PC-3 (cell line): ENCODE measurements at regions not wholly inside any gene's neighbourhood (a gene's known extent, or its start where the extent isn't known, plus 50 kb on each side); places are given as distances from the start of the nearest gene placed in this dataset.

Source experiments
- ATAC-seq: fragments of 200-7000 bp; cut with Tn5 transposase; 2 replicates; pipeline ENCODE4 v1.9.1; 2020; ENCODE audit warnings: mild to moderate bottlenecking, moderate library complexity
- BruUV-seq: library from RNA; stranded (reverse); fragments of 400-500 nt; replicated peaks from 2 replicates; lab custom pipeline; 2021; lab: Mats Ljungman, UMichigan
- CTCF ChIA-PET: fragments of 300-600 bp; sonication (Branson Sonifier 250); formaldehyde crosslinking; loops from one replicate; lab custom pipeline; 2022; ENCODE audit warnings: antibody characterized with exemption; lab: Charles Lee
- POLR2A ChIA-PET: fragments of 300-600 bp; sonication (Branson Sonifier 250); formaldehyde crosslinking; loops from one replicate; lab custom pipeline; 2022; ENCODE audit warnings: antibody characterized with exemption; ENCODE audit not compliant: unreplicated experiment; lab: Charles Lee
- DNase-seq: peaks from one replicate; pipeline ENCODE4 v3.0.0-alpha.2; 2015
- H2AFZ ChIP-seq: fragments of 300-600 bp; sonication (generic); 2 replicates; pipeline ENCODE4 v1.6.0; 2016; ENCODE audit warnings: antibody characterized with exemption, low read length
- H3F3A ChIP-seq: fragments of 300-600 bp; sonication (generic); one replicate; pipeline ENCODE4 v1.6.0; 2017; ENCODE audit warnings: antibody characterized with exemption, low read length, control low read depth, mild to moderate bottlenecking; ENCODE audit not compliant: unreplicated experiment
- H3K27ac ChIP-seq: fragments of 300-600 bp; sonication (generic); 2 replicates; pipeline ENCODE4 v1.5.1; 2016; ENCODE audit warnings: mild to moderate bottlenecking, low read length
- H3K27me3 ChIP-seq: fragments of 300-600 bp; sonication (generic); 2 replicates; pipeline ENCODE4 v1.6.1; 2016; ENCODE audit warnings: low read length, mixed read lengths
- H3K36me3 ChIP-seq: fragments of 300-600 bp; sonication (generic); 2 replicates; pipeline ENCODE4 v1.6.1; 2016; ENCODE audit warnings: low read depth, mixed run types, low read length, mixed read lengths
- H3K4me1 ChIP-seq: fragments of 300-600 bp; sonication (generic); 2 replicates; pipeline ENCODE4 v1.5.1; 2016; ENCODE audit warnings: low read length; ENCODE audit not compliant: insufficient read depth
- H3K4me2 ChIP-seq: fragments of 300-600 bp; sonication (generic); 2 replicates; pipeline ENCODE4 v1.6.0; 2016; ENCODE audit warnings: low read length
- H3K4me3 ChIP-seq: fragments of 300-600 bp; sonication (generic); 2 replicates; pipeline ENCODE4 v1.5.1; 2016; ENCODE audit warnings: mild to moderate bottlenecking, low read length, mixed read lengths
- H3K79me2 ChIP-seq: fragments of 300-600 bp; sonication (generic); 2 replicates; pipeline ENCODE4 v1.6.1; 2017; ENCODE audit warnings: low read length, mixed read lengths
- H3K9ac ChIP-seq: fragments of 300-600 bp; sonication (generic); 2 replicates; pipeline ENCODE4 v1.6.0; 2016; ENCODE audit warnings: mild to moderate bottlenecking, low read length
- H3K9me2 ChIP-seq: fragments of 300-600 bp; sonication (generic); replicated peaks from 2 replicates; pipeline ENCODE4 v1.6.1; 2016; ENCODE audit warnings: mixed run types, low read length, mixed read lengths
- H3K9me3 ChIP-seq: fragments of 300-600 bp; sonication (generic); 2 replicates; pipeline ENCODE4 v1.6.1; 2016; ENCODE audit warnings: low read length, mixed read lengths
- H4K20me1 ChIP-seq: fragments of 300-600 bp; sonication (generic); 2 replicates; pipeline ENCODE4 v1.6.1; 2016; ENCODE audit warnings: low read length, mixed read lengths
- EZH2 ChIP-seq: fragments of 300-600 bp; sonication (generic); IDR thresholded peaks from one replicate; pipeline ENCODE4 v1.6.1; 2017; ENCODE audit warnings: antibody characterized with exemption, mild to moderate bottlenecking, low read length; ENCODE audit not compliant: unreplicated experiment
- EZH2phosphoT487 ChIP-seq: fragments of 300-600 bp; sonication (generic); IDR thresholded peaks from 2 replicates; pipeline ENCODE4 v1.6.1; 2018; ENCODE audit warnings: mild to moderate bottlenecking, antibody characterized with exemption, low read length, borderline replicate concordance
- intact Hi-C: fragments of 100-400 bp; cut with micrococcal nuclease; formaldehyde crosslinking; loops from 2 replicates; pipeline ENCODE4 v1.9.0; 2023
- TF ChIP-seq, protein P1 (sequence below): fragments of 300-600 bp; sonication (generic); conservative IDR thresholded peaks from 2 replicates; pipeline ENCODE4 v1.5.1; 2017; ENCODE audit warnings: antibody characterized with exemption, low read depth, mild to moderate bottlenecking, low read length

DNA sequence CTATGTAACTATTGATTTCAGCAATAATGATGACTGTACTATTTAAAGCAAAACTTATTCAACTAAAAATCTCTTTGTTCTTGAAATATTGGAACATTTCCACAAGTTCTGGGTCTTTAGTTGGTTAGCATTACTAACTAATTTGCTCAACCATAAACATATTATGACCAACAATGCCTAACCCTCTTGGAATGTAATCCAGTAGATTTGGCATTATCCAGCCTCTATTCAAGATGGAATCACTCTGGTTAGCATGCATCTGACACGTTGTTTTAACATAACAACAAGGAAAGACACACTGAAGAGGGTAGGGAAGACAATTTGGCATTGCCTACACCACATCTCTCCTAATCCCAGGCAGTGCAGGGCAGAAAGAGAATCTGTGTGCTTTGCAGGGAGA, 941.3 kb upstream of the PCDH20 start:
- peak; percentile 11; the same call in 1 of the 2 replicates for ATAC-seq
- Histone ChIP-seq H2AFZ (no peak overlapping the region), H3K9ac (no peak overlapping the region), H4K20me1 (no peaks in the 10 kb centered on the region), H3K4me1 (no peaks in the 10 kb centered on the region), H3K27me3 (no peaks in the 10 kb centered on the region), H3F3A (no peaks in the 10 kb centered on the region), H3K9me3 (no peaks in the 10 kb centered on the region), H3K27ac (no peak overlapping the region), H3K36me3 (no peaks in the 10 kb centered on the region), H3K79me2 (no peaks in the 10 kb centered on the region), H3K9me2 (no peaks in the 10 kb centered on the region), H3K4me2 (no peak overlapping the region), H3K4me3 (no peak overlapping the region)
- no peak for DNase-seq
- intact Hi-C loops = no loop called here
- ChIA-PET CTCF (interaction anchor here (0.5 kb wide), 1 partner anchor 64 kb away, joined by 3 read pairs; no protein-coding TSS in a partner anchor), POLR2A (no interaction called here)
- no TSS peak for BruUV-seq
- no peak for TF ChIP-seq EZH2phosphoT487
- no peak for TF ChIP-seq EZH2
- TF ChIP-seq, protein P1, sequence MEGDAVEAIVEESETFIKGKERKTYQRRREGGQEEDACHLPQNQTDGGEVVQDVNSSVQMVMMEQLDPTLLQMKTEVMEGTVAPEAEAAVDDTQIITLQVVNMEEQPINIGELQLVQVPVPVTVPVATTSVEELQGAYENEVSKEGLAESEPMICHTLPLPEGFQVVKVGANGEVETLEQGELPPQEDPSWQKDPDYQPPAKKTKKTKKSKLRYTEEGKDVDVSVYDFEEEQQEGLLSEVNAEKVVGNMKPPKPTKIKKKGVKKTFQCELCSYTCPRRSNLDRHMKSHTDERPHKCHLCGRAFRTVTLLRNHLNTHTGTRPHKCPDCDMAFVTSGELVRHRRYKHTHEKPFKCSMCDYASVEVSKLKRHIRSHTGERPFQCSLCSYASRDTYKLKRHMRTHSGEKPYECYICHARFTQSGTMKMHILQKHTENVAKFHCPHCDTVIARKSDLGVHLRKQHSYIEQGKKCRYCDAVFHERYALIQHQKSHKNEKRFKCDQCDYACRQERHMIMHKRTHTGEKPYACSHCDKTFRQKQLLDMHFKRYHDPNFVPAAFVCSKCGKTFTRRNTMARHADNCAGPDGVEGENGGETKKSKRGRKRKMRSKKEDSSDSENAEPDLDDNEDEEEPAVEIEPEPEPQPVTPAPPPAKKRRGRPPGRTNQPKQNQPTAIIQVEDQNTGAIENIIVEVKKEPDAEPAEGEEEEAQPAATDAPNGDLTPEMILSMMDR = no peak

DNA sequence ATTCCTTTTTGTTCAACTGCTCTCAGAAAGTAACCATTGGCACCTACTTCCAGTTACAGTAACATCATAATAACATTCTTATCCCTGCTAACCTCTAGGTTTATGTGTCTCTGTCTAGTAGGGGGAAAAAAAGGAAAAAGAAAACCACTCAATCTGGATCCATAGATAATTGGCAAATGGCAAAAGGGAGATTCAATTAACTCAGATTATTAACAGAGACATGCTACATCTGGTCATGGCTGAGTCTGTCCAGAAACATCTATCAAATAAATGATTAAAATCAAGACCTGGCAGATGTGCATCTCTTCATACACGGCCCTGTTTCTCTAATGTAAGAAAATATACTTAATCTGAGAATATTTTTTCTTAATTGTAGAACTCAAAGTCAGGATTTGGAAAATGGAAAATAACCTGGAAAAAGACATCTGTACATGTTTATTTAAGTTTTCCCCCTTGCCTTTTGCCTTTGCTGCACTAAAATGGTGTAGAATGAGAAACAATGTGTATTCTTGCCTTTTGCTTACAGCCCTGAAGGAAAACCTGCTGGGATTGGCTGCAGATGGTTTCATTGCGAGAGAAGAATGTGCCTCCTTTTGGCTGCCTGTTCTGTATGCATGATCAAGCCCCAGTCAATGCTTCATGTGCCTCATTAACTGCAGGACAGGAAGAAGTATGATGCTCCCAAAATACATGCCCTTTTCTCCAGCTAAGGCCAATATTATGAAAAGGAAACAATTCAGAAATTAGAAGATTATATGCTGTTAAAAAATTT, 921.6 kb upstream of the PCDH20 start:
- BruUV-seq = no TSS peak
- H3K9ac ChIP-seq = no peak overlapping the region
- POLR2A ChIA-PET = no interaction called here
- no peaks in the 10 kb centered on the region for H3K9me2 ChIP-seq
- no peaks in the 10 kb centered on the region for H3K79me2 ChIP-seq
- H3K9me3 ChIP-seq = no peaks in the 10 kb centered on the region
- no peak overlapping the region for H3K27ac ChIP-seq
- no peak for ATAC-seq
- H3K4me2 ChIP-seq = no peak overlapping the region
- no peaks in the 10 kb centered on the region for H3F3A ChIP-seq
- H3K4me3 ChIP-seq = no peak overlapping the region
- TF ChIP-seq EZH2phosphoT487 (no peak), EZH2 (no peak)
- TF ChIP-seq, protein P1 = no peak
- no peak for DNase-seq
- no peaks in the 10 kb centered on the region for H3K36me3 ChIP-seq
- CTCF ChIA-PET = interaction anchor here (0.6 kb wide), 1 partner anchor 509 kb away, joined by 3 read pairs; no protein-coding TSS in a partner anchor
- H3K27me3 ChIP-seq = no peaks in the 10 kb centered on the region
- intact Hi-C loops = no loop called here
- no peak overlapping the region for H2AFZ ChIP-seq
- no peaks in the 10 kb centered on the region for H4K20me1 ChIP-seq
- no peaks in the 10 kb centered on the region for H3K4me1 ChIP-seq

DNA sequence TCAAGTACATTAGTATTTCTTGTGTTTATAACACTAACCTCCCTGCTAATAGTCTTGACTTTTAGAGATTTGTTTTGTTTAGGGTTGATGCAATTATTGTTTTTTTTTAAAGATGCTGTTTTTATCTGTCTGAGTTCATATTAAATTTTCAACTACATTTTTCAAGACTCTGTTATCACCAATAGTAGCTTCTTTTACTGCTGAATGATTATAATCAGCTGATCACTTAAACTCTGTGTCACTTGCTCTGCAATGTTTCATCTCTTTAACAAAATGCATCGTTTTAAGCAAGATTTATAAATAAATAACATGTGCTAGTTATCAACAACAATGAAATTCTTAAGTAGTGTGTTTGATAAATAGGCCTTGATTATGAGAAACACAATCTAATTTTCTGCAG, 920.9 kb upstream of the PCDH20 start:
- no peak overlapping the region for H3K4me3 ChIP-seq
- H3F3A ChIP-seq = no peaks in the 10 kb centered on the region
- no peak overlapping the region for H3K4me2 ChIP-seq
- H3K9me3 ChIP-seq = no peaks in the 10 kb centered on the region
- no peaks in the 10 kb centered on the region for H4K20me1 ChIP-seq
- H3K27me3 ChIP-seq = no peaks in the 10 kb centered on the region
- H3K36me3 ChIP-seq = no peaks in the 10 kb centered on the region
- no peak overlapping the region for H2AFZ ChIP-seq
- TF ChIP-seq, protein P1 = no peak
- no peak for TF ChIP-seq EZH2phosphoT487
- no peak for TF ChIP-seq EZH2
- no peak overlapping the region for H3K9ac ChIP-seq
- DNase-seq (no peak), ATAC-seq (no peak)
- BruUV-seq = no TSS peak
- H3K4me1 ChIP-seq = no peaks in the 10 kb centered on the region
- ChIA-PET CTCF (no interaction called here), POLR2A (no interaction called here)
- H3K9me2 ChIP-seq = no peaks in the 10 kb centered on the region
- intact Hi-C loops = no loop called here
- H3K79me2 ChIP-seq = no peaks in the 10 kb centered on the region
- no peak overlapping the region for H3K27ac ChIP-seq
